ENCODE measurements at regions not wholly inside any gene's neighbourhood (a gene's known extent, or its start where the extent isn't known, plus 50 kb on each side); places are given as distances from the start of the nearest gene placed in this dataset.

DNA sequence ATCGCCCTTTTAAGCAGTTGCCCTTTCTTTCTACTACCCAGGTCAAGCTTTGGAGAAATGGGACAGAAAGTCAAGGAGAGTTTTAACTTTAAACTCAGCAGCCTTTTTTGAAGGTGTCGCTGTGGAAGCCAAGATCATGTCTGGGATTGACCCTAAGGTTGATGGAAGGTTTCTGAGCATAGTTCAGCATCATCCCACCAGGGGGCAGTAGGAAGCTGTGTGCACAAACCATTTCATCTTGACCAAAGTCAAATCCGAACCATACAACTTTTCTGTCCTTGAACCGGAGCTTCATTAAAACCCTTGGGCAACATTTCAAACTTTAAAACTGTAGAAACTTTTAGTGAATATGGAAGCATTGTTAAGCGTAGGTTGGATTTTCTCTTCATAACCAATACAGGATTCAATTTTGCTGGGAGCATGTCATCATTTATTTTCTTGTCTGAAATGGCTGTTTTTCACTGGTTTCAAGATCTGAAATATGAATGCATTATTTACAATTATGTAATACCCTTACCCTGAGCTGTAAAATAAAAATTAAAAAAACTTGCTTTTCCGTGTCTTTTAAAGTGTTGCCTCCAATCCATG is 214.4 kb upstream of the KIAA1217 start:
- 0 out of 2 replicates have a peak, but pooled peaks have one; percentile 63 for ATAC-seq
- H3K9me3 ChIP-seq (ENCODE audit: control insufficient read depth in 1 of 2, insufficient read depth in 1 of 2, low read depth in 1 of 2, low read length in 2 of 2): no peaks in the 10 kb centered on the region
- no peaks in the 10 kb centered on the region for H3K9me2 ChIP-seq (ENCODE audit: insufficient read depth)
- H2AFZ ChIP-seq (ENCODE audit: low read depth, low read length, poor library complexity, severe bottlenecking): no peak overlapping the region
- peak; percentile 8 for DNase-seq (ENCODE audit: low read depth, low spot score)
- no peaks in the 10 kb centered on the region for H4K20me1 ChIP-seq (ENCODE audit: insufficient read depth)
- H3K4me3 ChIP-seq (replicated peaks in 1 of 2; ENCODE audit: low read depth in 1 of 2, low read length in 2 of 2): no peak overlapping the region
- H3K36me3 ChIP-seq (ENCODE audit: control insufficient read depth in 1 of 2, insufficient read depth in 2 of 2, low read length in 2 of 2): no peaks in the 10 kb centered on the region
- intact Hi-C loops (cut with micrococcal nuclease): loop anchor here (1.0 to 2.0 kb wide), 3 partner anchors 202 to 525 kb away; no protein-coding TSS in a partner anchor
- ChIA-PET RAD21 (ENCODE audit: low non-redundant PET in 1 of 2, low total read pairs in 2 of 2, uncharacterized antibody in 2 of 2, unreplicated experiment in 2 of 2) (interaction anchor here in 1 of 2 experiments (0.6 kb wide), 1 partner anchor 202 kb away, joined by 3 read pairs; no protein-coding TSS in a partner anchor), CTCF (interaction anchor here (0.8 to 2.5 kb wide), 9 partner anchors 11 to 558 kb away, joined by 3 to 13 read pairs (median 5); no protein-coding TSS in a partner anchor), POLR2A (no interaction called here)
- H3K4me2 ChIP-seq (ENCODE audit: low read length): no peak overlapping the region
- TF ChIP-seq ATF3 (IDR thresholded peaks at IDR 0.05) (no peak), ZNF274 (IDR thresholded peaks at IDR 0.05; ENCODE audit: low read depth, low read length) (no peak), TCF7L2 (IDR thresholded peaks at IDR 0.05; ENCODE audit: borderline replicate concordance, extremely low read depth, insufficient read depth, insufficient read length) (no peak), POLR2A (IDR thresholded peaks at IDR 0.05; ENCODE audit: borderline replicate concordance, extremely low read depth, insufficient read depth, insufficient read length) (no peak), REST (IDR thresholded peaks at IDR 0.05; ENCODE audit: low read depth) (no peak), YY1 (IDR thresholded peaks at IDR 0.05; ENCODE audit: extremely low read depth, insufficient replicate concordance, low read depth, low read length) (no peak), SRF (IDR thresholded peaks at IDR 0.05; ENCODE audit: low read depth) (no peak), RAD21 (IDR thresholded peaks at IDR 0.05; ENCODE audit: low read depth) (peak; percentile 63), EZH2 (IDR thresholded peaks at IDR 0.05) (no peak), CTCF (IDR thresholded peaks at IDR 0.05 in 2 of 3, conservative IDR thresholded peaks at IDR 0.05 in 1 of 3; ENCODE audit: borderline replicate concordance in 1 of 3, insufficient read depth in 1 of 3, low read depth in 2 of 3, low read length in 2 of 3) (peak; percentile 38 to 81 (median 71); a peak in 5 of 6 replicates), JUND (IDR thresholded peaks at IDR 0.05) (no peak), ELF1 (IDR thresholded peaks at IDR 0.05; ENCODE audit: borderline replicate concordance, low read depth) (no peak), EZH2phosphoT487 (IDR thresholded peaks at IDR 0.05; ENCODE audit: borderline replicate concordance) (no peak), POLR2AphosphoS5 (IDR thresholded peaks at IDR 0.05; ENCODE audit: low read depth, low read length) (no peak), MAX (IDR thresholded peaks at IDR 0.05) (no peak)
- TF ChIP-seq, protein P1, sequence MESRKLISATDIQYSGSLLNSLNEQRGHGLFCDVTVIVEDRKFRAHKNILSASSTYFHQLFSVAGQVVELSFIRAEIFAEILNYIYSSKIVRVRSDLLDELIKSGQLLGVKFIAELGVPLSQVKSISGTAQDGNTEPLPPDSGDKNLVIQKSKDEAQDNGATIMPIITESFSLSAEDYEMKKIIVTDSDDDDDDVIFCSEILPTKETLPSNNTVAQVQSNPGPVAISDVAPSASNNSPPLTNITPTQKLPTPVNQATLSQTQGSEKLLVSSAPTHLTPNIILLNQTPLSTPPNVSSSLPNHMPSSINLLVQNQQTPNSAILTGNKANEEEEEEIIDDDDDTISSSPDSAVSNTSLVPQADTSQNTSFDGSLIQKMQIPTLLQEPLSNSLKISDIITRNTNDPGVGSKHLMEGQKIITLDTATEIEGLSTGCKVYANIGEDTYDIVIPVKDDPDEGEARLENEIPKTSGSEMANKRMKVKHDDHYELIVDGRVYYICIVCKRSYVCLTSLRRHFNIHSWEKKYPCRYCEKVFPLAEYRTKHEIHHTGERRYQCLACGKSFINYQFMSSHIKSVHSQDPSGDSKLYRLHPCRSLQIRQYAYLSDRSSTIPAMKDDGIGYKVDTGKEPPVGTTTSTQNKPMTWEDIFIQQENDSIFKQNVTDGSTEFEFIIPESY (IDR thresholded peaks at IDR 0.05; ENCODE audit: extremely low read depth, insufficient replicate concordance, low read length): no peak
- no peaks in the 10 kb centered on the region for H3K27me3 ChIP-seq (ENCODE audit: insufficient read depth, low read length)
- H3K9ac ChIP-seq (ENCODE audit: low read length): no peak overlapping the region
- no peak overlapping the region for H3K27ac ChIP-seq (ENCODE audit: low read depth, low read length)
- no peaks in the 10 kb centered on the region for H3K79me2 ChIP-seq (ENCODE audit: insufficient read depth, low read length)
- BruUV-seq (replicated peaks): no TSS peak
- no peaks in the 10 kb centered on the region for H3K4me1 ChIP-seq (ENCODE audit: control insufficient read depth in 1 of 2, insufficient read depth in 2 of 2, low read length in 2 of 2)
